ENCODE measurements at regions not wholly inside any gene's neighbourhood (a gene's known extent, or its start where the extent isn't known, plus 50 kb on each side); places are given as distances from the start of the nearest gene placed in this dataset.

GRCh38 chr4:26024079-26024478 lies 110.1 kb downstream of the SMIM20 start:
- intact Hi-C loops (cut with micrococcal nuclease; ENCODE audit: unreplicated experiment) (no loop called here), in situ Hi-C loops (cut with MboI) (loop anchor here (10.0 kb wide), 2 partner anchors 59 to 391 kb away; no protein-coding TSS in a partner anchor)
- no peak overlapping the region for H3K27ac ChIP-seq (ENCODE audit: control insufficient read depth, insufficient read depth)
- DNase-seq (ENCODE audit: low read depth, low spot score) (no peak), FAIRE-seq (no peak), ATAC-seq (no peak)
- no peak overlapping the region for H2AFZ ChIP-seq (ENCODE audit: control insufficient read depth, low read depth, low read length)
- H3K4me1 ChIP-seq (ENCODE audit: control insufficient read depth, insufficient read depth, low read length): no peaks in the 10 kb centered on the region
- BruUV-seq (replicated peaks): no TSS peak
- H4K20me1 ChIP-seq (ENCODE audit: control insufficient read depth, insufficient read depth): no peaks in the 10 kb centered on the region
- TF ChIP-seq ZNF24 (IDR thresholded peaks at IDR 0.05) (no peak), TAF1 (IDR thresholded peaks at IDR 0.05; ENCODE audit: borderline replicate concordance, low read depth, low read length) (no peak), YBX1 (IDR thresholded peaks at IDR 0.05) (no peak), E4F1 (IDR thresholded peaks at IDR 0.05; ENCODE audit: borderline replicate concordance, partially characterized antibody) (no peak), CHD4 (IDR thresholded peaks at IDR 0.05) (no peak), ZNF687 (IDR thresholded peaks at IDR 0.05) (no peak), HDGF (IDR thresholded peaks at IDR 0.05) (no peak), KLF5 (IDR thresholded peaks at IDR 0.05; ENCODE audit: partially characterized antibody) (no peak), MYC (IDR thresholded peaks at IDR 0.05; ENCODE audit: insufficient read depth, insufficient read length, insufficient replicate concordance, low read length, severe bottlenecking) (no peak), REST (IDR thresholded peaks at IDR 0.05; ENCODE audit: low read depth, low read length) (no peak)
- ChIA-PET POLR2A (no interaction called here), CTCF (no interaction called here), SMC1A (ENCODE audit: uncharacterized antibody, unreplicated experiment) (no interaction called here), RAD21 (ENCODE audit: unreplicated experiment) (no interaction called here)
- no peaks in the 10 kb centered on the region for H3K9me3 ChIP-seq (replicated peaks; ENCODE audit: control insufficient read depth, insufficient read depth, low read length)
- no peak overlapping the region for H3K9ac ChIP-seq (ENCODE audit: control insufficient read depth, insufficient read depth, low read length)
- no peak overlapping the region for H3K4me3 ChIP-seq
- no peak overlapping the region for H3K4me2 ChIP-seq (ENCODE audit: control insufficient read depth, insufficient read depth)
- H3K36me3 ChIP-seq (ENCODE audit: control insufficient read depth in 2 of 2, insufficient read depth in 2 of 2, low read length in 1 of 2): no peaks in the 10 kb centered on the region
- H3K79me2 ChIP-seq (ENCODE audit: control insufficient read depth, insufficient read depth, low read length): no peaks in the 10 kb centered on the region
- peaks cover 0 to 4% of the 10 kb centered on the region in 2 experiments; a peak in 1 of 4 replicates for H3K27me3 ChIP-seq (replicated peaks in 1 of 2; ENCODE audit: control insufficient read depth in 2 of 2, insufficient read depth in 2 of 2, low read length in 1 of 2)
- WGBS (ENCODE audit: insufficient coverage, insufficient replicate concordance, low lambda C conversion rate, missing lambda C conversion rate): 55% methylated on average over 5 of the region's 5 CpGs
